HG03469 (cell line): ENCODE measurements at regions not wholly inside any gene's neighbourhood (a gene's known extent, or its start where the extent isn't known, plus 50 kb on each side); places are given as distances from the start of the nearest gene placed in this dataset.
"Not testable (repeated sequence)": the region's sequence is repeated elsewhere in the genome, so short reads cannot be mapped to it uniquely, and the experiment has no call there.

ENCODE experiments used
- ATAC-seq: cut with Tn5 transposase; IDR thresholded peaks from one replicate; pipeline ENCODE4 v1.9.1; 2021; ENCODE audit warnings: mild to moderate bottlenecking, moderate library complexity, moderate number of reproducible peaks; ENCODE audit not compliant: unreplicated experiment

- ATAC-seq = no peak
Measured at GRCh38 chr3:69491975-69492374, 106.1 kb upstream of the FRMD4B start.

GRCh38 chr3:69490971-69491370 is 105.1 kb upstream of the FRMD4B start:
- ATAC-seq = no peak

DNA sequence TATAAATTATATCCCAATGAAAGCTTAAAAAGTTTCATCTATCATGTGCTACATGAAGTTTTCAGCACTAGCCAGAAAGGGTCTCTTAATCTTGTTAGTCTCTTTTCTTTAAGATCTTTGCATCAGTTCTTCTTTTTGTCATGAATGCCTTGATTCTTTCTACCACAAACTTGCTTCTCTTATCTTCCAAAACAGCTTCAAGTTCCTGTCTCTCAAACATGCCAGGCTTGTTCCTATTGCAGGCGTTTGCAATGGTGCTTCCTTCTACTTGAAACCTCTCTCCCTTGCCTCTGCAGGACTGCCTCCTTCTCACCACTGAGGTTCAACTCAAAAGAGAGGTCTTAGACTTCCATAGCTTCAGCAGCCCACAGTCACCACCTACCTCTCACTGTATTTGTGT is 104.3 kb upstream of the FRMD4B start:
- no peak for ATAC-seq

DNA sequence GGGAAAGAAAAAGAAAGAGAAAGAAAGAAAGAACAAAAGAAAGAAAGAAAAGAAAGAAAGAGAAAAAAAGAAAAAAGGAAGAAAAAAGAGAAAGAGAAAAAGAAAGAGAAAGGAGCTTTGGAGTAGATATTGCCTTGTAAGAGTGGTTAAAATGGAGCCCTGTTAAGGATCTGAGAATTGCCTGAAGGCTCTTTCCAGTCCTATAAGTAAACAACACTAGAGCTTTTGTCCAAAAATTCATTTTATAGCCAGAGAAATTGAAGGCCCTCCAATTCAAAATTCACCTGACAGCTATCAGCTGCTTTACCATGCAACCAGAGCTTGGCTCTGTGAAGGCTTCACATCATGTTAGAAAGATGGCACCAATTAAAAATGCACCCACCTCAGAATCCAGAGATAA is 102.1 kb upstream of the FRMD4B start:
- no peak for ATAC-seq

DNA sequence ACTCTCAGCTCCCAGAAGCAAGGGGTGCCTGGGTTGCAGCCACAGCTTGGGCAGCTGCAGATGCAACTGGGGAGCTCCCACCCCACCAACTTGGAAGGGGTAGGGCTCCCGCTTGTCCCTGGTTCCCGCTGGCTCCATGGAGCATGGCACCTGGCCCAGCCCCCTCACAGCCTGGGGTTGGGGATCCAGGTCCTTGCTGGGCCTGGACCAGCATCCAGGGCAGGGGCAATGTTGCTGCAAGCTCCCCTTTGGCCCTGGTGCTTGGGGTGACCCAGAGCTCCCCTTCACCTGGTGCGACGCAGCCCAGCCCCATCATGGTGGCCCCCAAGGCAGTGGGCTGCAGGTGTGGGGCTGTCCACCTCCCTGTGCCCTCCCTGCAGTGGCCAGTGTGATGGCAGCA is 99.6 kb upstream of the FRMD4B start:
- no peak for ATAC-seq

GRCh38 chr3:69484507-69485393 is 98.9 kb upstream of the FRMD4B start:
- ATAC-seq = no peak

DNA sequence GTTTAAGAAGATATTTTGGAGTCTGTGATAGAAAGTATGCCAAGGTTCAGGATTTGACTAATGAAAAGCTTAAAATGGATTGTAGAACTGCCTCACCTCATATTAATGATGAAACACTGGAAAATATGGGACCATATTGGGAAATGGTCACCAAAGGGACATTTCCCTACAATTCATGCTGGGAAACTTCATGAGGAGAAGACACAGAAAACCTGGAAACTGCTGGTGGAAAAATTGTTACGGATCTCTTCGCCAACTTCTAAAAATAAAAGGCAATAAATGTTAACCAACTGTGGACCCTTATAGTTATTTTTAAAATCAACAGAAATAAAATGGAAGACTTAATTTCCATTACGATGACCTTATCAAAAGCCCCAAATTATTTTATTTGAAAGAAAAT is 97.6 kb upstream of the FRMD4B start:
- ATAC-seq = no peak

DNA sequence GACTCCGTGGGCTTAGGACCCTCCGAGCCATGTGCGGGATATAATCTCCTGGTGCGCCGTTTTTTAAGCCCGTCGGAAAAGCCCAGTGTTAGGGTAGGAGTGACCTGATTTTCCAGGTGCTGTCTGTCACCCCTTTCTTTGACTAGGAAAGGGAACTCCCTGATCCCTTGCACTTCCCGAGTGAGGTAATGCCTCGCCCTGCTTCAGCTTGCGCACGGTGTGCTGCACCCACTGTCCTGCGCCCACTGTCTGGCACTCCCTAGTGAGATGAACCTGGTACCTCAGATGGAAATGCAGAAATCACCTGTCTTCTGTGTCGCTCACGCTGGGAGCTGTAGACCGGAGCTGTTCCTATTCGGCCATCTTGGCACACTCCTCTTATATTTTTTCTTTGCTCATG is 95.1 kb upstream of the FRMD4B start:
- not testable (repeated sequence) for ATAC-seq

GRCh38 chr3:69474186-69474585 is 88.3 kb upstream of the FRMD4B start:
- ATAC-seq = no peak

DNA sequence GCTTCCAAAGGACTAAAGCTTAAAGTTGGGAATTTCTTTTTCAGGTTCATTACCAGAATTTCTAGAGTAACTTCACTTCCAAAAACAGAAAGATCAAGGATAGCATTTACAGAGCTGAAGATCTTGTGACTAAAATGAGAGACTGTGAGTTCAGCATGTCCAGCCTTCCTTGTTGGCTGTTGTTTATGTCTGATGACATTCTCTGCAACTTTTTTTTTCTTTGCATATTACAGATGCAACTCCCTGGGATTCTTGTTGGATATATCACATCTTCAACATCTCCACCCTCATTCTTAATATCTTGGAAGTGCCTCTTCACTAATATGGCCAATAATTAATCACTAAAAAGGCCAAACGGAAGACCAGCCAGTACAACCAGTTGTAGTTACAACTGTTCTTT is 86.2 kb upstream of the FRMD4B start:
- ATAC-seq = no peak

DNA sequence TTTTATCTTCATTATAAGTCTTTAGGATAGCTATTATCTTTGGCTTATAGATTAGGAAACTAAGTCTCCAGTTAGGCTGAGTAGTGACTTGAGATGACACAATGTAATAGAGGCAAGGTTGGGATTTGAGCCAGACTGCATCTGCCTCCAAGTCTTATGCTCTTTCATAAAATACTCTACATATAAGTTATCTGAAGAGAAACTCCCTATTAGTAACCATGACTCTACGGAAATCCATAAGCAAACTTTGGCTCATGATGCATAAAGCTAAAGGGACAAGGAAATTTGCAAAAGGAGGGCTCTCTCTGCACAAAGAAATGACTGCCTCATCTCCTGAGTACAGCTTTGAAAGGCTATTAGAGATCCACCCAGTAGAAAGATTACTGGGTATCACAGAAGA is 77.6 kb upstream of the FRMD4B start:
- ATAC-seq = no peak

DNA sequence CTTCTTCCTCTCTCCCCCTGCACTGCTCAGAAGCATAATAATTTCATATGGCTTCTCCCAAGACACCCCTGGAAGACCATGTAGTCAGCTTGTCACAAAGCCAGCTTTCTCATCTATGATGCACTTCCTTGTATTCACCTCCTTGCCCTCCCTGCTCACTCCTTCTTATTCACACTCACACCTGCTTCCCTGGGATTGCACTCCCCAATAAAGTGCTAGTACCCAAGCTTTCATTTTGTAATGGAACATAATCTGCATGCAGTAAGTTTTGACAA is 76.9 kb upstream of the FRMD4B start:
- ATAC-seq = no peak

DNA sequence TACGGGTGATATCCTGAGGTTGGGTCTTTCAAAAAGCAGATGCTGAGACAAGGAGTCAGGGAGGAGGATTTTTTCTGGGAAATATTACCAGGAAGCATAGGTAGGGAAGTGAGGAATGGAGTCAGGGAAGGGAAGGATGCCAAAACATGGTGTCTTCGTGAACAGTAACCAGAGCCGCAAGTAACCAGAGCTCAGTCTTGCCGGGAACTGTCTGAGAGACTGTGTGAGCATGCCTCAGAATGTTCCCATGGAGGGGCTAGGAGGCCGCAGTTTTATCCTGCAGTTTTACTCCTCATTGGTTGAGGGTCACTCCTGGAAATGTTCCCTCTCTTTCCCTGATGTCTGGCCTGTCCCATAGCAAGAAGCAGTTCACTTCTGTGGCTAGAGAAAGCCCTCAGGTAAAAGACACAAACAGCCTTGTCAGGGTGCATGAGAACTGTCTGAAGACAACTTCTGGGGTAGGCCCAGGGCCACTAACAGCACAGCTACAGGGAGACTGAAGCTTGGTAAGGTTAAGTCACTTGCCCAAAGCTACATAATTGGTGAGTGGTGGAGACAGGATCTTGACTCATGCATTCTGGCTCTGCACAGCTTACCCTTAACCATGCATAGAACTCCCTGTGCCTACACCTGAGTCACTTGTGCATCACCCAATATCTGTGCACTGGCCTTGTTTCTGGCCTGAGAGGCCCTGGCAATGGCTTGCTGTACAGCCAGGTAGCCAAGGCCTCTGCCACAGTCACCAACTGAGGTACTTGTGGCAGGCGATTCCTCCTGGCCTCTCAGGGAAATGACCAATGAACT is 76.3 kb upstream of the FRMD4B start:
- no peak for ATAC-seq

GRCh38 chr3:69460034-69460433 is 74.1 kb upstream of the FRMD4B start:
- no peak for ATAC-seq

GRCh38 chr3:69458803-69459365 is 73.0 kb upstream of the FRMD4B start:
- no peak for ATAC-seq

GRCh38 chr3:69456631-69457030 is 70.7 kb upstream of the FRMD4B start:
- ATAC-seq = no peak

GRCh38 chr3:69454204-69454787 is 68.4 kb upstream of the FRMD4B start:
- ATAC-seq = no peak

- no peak for ATAC-seq
Measured at GRCh38 chr3:69452295-69452694, 66.4 kb upstream of the FRMD4B start.

- no peak for ATAC-seq
Measured at GRCh38 chr3:69451594-69451993, 65.7 kb upstream of the FRMD4B start.

GRCh38 chr3:69448877-69449276 is 63.0 kb upstream of the FRMD4B start:
- ATAC-seq = no peak

- no peak for ATAC-seq
Measured at GRCh38 chr3:69446402-69447072, 60.6 kb upstream of the FRMD4B start.
